Vagina (tissue), 2 donors: ENCODE measurements at regions not wholly inside any gene's neighbourhood (a gene's known extent, or its start where the extent isn't known, plus 50 kb on each side); places are given as distances from the start of the nearest gene placed in this dataset.
A peak's percentile ranks its signal among the peaks of the same experiment; 100 is the strongest.

Experiments used
- DNase-seq, 2 donors: peaks; one replicate each; pipeline ENCODE4 v3.0.0-alpha.2; 2017; ENCODE audit errors: extremely low spot score in 2 of 2
- H3K27ac ChIP-seq: fragments of 200-600 bp; sonication (generic); one replicate; pipeline ENCODE4 v1.5.1; 2019
- H3K27me3 ChIP-seq: fragments of 200-600 bp; sonication (generic); one replicate; pipeline ENCODE4 v1.5.1; 2019
- H3K36me3 ChIP-seq, 2 donors: fragments of 200-600 bp; sonication (generic); one replicate each; pipeline ENCODE4 v1.5.1; 2017 to 2019
- H3K4me1 ChIP-seq: fragments of 200-600 bp; sonication (generic); one replicate; pipeline ENCODE4 v1.5.1; 2019
- H3K4me3 ChIP-seq, 2 donors: fragments of 200-600 bp; sonication (generic); 1 replicate in 1 of 2; 2 replicates in 1 of 2; pipeline ENCODE4 v1.5.1; 2016 to 2019
- H3K9me3 ChIP-seq: fragments of 200-600 bp; sonication (generic); one replicate; pipeline ENCODE4 v1.5.1; 2019
- CTCF ChIP-seq, 3 experiments: fragments of 450-650 bp in 2 of 3; fragments of 200-600 bp in 1 of 3; sonication (generic) in 1 of 3; IDR thresholded peaks; one replicate each; pipeline ENCODE4 v1.5.1; 2017 to 2019; ENCODE audit warnings: antibody characterized with exemption in 3 of 3, mild to moderate bottlenecking in 2 of 3, moderate library complexity in 2 of 3
- POLR2A ChIP-seq, 2 donors: fragments of 450-650 bp; IDR thresholded peaks; one replicate each; pipeline ENCODE4 v1.6.1; 2017; ENCODE audit warnings: antibody characterized with exemption in 2 of 2, mild to moderate bottlenecking in 2 of 2, moderate library complexity in 2 of 2
- POLR2AphosphoS5 ChIP-seq, 2 donors: sonication (generic); formaldehyde crosslinking; IDR thresholded peaks; one replicate each; pipeline ENCODE4 v1.9.0; 2017; ENCODE audit warnings: antibody characterized with exemption in 2 of 2, mild to moderate bottlenecking in 2 of 2, low read depth in 1 of 2; ENCODE audit not compliant: insufficient read depth in 1 of 2
- intact Hi-C: fragments of 100-400 bp; cut with DNase I; formaldehyde crosslinking; loops from one replicate; pipeline ENCODE4 v1.15.1; 2023

GRCh38 chr14:97757491-97757890 is 960.3 kb downstream of the VRK1 start:
- H3K36me3 ChIP-seq, result no peaks in the 10 kb centered on the region
- intact Hi-C loops, result no loop called here
- no peak overlapping the region for H3K4me3 ChIP-seq
- no peaks in the 10 kb centered on the region for H3K9me3 ChIP-seq
- DNase-seq, result no peak
- no peaks in the 10 kb centered on the region for H3K4me1 ChIP-seq
- H3K27me3 ChIP-seq, result no peaks in the 10 kb centered on the region
- TF ChIP-seq CTCF (IDR thresholded peaks at IDR 0.05) (no peak), POLR2A (IDR thresholded peaks at IDR 0.05) (no peak), POLR2AphosphoS5 (IDR thresholded peaks at IDR 0.05; ENCODE audit: insufficient read depth in 1 of 2, low read depth in 1 of 2) (no peak)
- no peak overlapping the region for H3K27ac ChIP-seq

GRCh38 chr14:97760050-97760449 is 962.9 kb downstream of the VRK1 start:
- Histone ChIP-seq H3K27me3 (no peaks in the 10 kb centered on the region), H3K27ac (no peak overlapping the region), H3K4me1 (no peaks in the 10 kb centered on the region), H3K4me3 (no peak overlapping the region), H3K36me3 (no peaks in the 10 kb centered on the region), H3K9me3 (no peaks in the 10 kb centered on the region)
- TF ChIP-seq POLR2A (IDR thresholded peaks at IDR 0.05), result no peak
- TF ChIP-seq POLR2AphosphoS5 (IDR thresholded peaks at IDR 0.05; ENCODE audit: insufficient read depth in 1 of 2, low read depth in 1 of 2), result no peak
- no peak for TF ChIP-seq CTCF (IDR thresholded peaks at IDR 0.05)
- intact Hi-C loops, result no loop called here
- no peak for DNase-seq

GRCh38 chr14:97762386-97762785 is 965.2 kb downstream of the VRK1 start:
- Histone ChIP-seq H3K27me3 (no peaks in the 10 kb centered on the region), H3K4me1 (no peaks in the 10 kb centered on the region), H3K27ac (no peak overlapping the region), H3K4me3 (no peak overlapping the region), H3K9me3 (no peaks in the 10 kb centered on the region), H3K36me3 (no peaks in the 10 kb centered on the region)
- DNase-seq, result no peak
- intact Hi-C loops, result no loop called here
- no peak for TF ChIP-seq CTCF (IDR thresholded peaks at IDR 0.05)
- TF ChIP-seq POLR2AphosphoS5 (IDR thresholded peaks at IDR 0.05; ENCODE audit: insufficient read depth in 1 of 2, low read depth in 1 of 2), result no peak
- no peak for TF ChIP-seq POLR2A (IDR thresholded peaks at IDR 0.05)

- TF ChIP-seq POLR2AphosphoS5 (IDR thresholded peaks at IDR 0.05; ENCODE audit: insufficient read depth in 1 of 2, low read depth in 1 of 2) (peak in 1 of 2 donors; percentile 84), POLR2A (IDR thresholded peaks at IDR 0.05) (no peak), CTCF (IDR thresholded peaks at IDR 0.05) (no peak)
- H3K9me3 ChIP-seq, result no peaks in the 10 kb centered on the region
- intact Hi-C loops, result no loop called here
- H3K27ac ChIP-seq, result peak overlapping the region; percentile 7
- DNase-seq, result no peak
- H3K36me3 ChIP-seq, result no peaks in the 10 kb centered on the region
- H3K4me3 ChIP-seq, result no peak overlapping the region
- H3K4me1 ChIP-seq, result no peaks in the 10 kb centered on the region
- H3K27me3 ChIP-seq, result no peaks in the 10 kb centered on the region
Measured at GRCh38 chr14:97771340-97772045, 974.3 kb downstream of the VRK1 start.

GRCh38 chr14:97773598-97773997 is 976.4 kb downstream of the VRK1 start:
- intact Hi-C loops, result no loop called here
- H3K9me3 ChIP-seq, result no peaks in the 10 kb centered on the region
- no peaks in the 10 kb centered on the region for H3K36me3 ChIP-seq
- H3K4me1 ChIP-seq, result no peaks in the 10 kb centered on the region
- no peak for TF ChIP-seq POLR2A (IDR thresholded peaks at IDR 0.05)
- TF ChIP-seq POLR2AphosphoS5 (IDR thresholded peaks at IDR 0.05; ENCODE audit: insufficient read depth in 1 of 2, low read depth in 1 of 2), result no peak
- no peak for TF ChIP-seq CTCF (IDR thresholded peaks at IDR 0.05)
- no peaks in the 10 kb centered on the region for H3K27me3 ChIP-seq
- no peak overlapping the region for H3K27ac ChIP-seq
- H3K4me3 ChIP-seq, result no peak overlapping the region
- DNase-seq, result no peak
